ENCODE measurements at regions not wholly inside any gene's neighbourhood (a gene's known extent, or its start where the extent isn't known, plus 50 kb on each side); places are given as distances from the start of the nearest gene placed in this dataset.

DNA sequence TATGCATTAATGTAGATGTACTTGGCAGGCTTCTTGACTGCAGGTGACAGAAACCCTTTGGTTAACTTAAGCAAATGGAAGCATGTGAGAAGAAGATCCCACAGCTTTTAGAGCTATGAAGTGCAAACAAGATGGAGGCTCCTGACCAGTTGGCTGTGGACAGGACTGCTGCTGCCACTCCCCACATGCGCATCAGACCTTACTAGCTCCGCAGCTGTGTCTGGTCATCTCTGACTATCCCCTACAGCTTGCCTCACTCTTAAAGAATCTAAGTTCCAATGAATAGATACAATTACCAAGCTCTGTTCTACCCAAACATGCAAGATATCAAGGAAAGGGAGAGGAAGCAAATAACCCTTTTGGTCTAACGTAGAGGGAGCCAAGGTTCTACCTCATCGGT lies 587.6 kb downstream of the DSC3 start:
- H3K27ac Mint-ChIP-seq: no peak overlapping the region
- no peak overlapping the region for H3K4me3 Mint-ChIP-seq
- POLR2A ChIA-PET: no interaction called here
- no peaks in the 10 kb centered on the region for H3K4me1 Mint-ChIP-seq
- ATAC-seq (ENCODE audit: low read depth) (no peak), DNase-seq (no peak)
- TF ChIP-seq, protein P1, sequence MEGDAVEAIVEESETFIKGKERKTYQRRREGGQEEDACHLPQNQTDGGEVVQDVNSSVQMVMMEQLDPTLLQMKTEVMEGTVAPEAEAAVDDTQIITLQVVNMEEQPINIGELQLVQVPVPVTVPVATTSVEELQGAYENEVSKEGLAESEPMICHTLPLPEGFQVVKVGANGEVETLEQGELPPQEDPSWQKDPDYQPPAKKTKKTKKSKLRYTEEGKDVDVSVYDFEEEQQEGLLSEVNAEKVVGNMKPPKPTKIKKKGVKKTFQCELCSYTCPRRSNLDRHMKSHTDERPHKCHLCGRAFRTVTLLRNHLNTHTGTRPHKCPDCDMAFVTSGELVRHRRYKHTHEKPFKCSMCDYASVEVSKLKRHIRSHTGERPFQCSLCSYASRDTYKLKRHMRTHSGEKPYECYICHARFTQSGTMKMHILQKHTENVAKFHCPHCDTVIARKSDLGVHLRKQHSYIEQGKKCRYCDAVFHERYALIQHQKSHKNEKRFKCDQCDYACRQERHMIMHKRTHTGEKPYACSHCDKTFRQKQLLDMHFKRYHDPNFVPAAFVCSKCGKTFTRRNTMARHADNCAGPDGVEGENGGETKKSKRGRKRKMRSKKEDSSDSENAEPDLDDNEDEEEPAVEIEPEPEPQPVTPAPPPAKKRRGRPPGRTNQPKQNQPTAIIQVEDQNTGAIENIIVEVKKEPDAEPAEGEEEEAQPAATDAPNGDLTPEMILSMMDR (IDR thresholded peaks at IDR 0.05): no peak
- intact Hi-C loops (cut with micrococcal nuclease): no loop called here
- no peaks in the 10 kb centered on the region for H3K36me3 Mint-ChIP-seq (ENCODE audit: low read depth)
- H3K9me3 Mint-ChIP-seq: peaks cover 3% of the 10 kb centered on the region
- no peaks in the 10 kb centered on the region for H3K27me3 Mint-ChIP-seq
- CTCF ChIA-PET: interaction anchor here (0.6 kb wide), 1 partner anchor 741 kb away, joined by 3 read pairs; no protein-coding TSS in a partner anchor

DNA sequence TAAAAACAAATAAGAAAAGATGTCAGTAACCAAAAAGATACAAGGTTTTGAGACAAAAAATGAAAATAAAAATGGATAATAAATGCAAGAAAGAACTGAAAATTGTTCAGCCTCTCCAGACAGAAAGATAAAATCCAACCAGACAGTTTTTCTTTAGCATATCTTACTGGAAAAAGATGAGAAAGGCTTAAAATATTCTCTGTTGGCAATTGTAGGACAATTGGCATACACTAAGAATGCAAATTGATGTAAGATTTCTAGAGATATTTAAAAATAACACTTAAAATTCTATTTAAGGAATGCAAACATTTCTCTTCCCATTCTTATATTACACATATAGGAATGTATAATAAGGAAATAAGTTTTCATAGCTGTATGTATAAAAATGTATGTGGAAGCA lies 590.6 kb downstream of the DSC3 start:
- Mint-ChIP-seq H3K27me3 (no peaks in the 10 kb centered on the region), H3K36me3 (ENCODE audit: low read depth) (no peaks in the 10 kb centered on the region), H3K9me3 (no peaks in the 10 kb centered on the region), H3K4me1 (no peaks in the 10 kb centered on the region), H3K27ac (no peak overlapping the region), H3K4me3 (no peak overlapping the region)
- POLR2A ChIA-PET: no interaction called here
- intact Hi-C loops (cut with micrococcal nuclease): no loop called here
- CTCF ChIA-PET: no interaction called here
- ATAC-seq (ENCODE audit: low read depth): no peak
- TF ChIP-seq, protein P1 (IDR thresholded peaks at IDR 0.05): no peak
- no peak for DNase-seq

DNA sequence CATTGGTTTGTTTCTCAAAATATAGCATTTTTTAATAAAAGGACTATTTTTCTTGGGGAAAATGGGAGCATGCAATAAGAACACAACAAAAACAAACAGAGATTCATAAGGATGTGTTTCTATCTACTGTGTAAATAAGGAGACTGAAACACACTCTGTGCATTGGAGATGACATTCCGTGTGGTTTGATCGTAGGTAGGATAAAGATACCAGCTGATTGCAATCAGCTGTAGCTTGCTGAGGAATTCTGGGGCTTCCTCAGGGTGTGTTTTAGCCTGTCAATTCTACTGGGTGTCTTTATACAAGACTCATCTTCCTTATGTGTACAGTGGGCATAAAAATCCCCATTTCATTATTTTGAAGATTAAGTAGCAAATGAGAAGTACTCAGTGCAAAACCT lies 591.6 kb downstream of the DSC3 start:
- DNase-seq: no peak
- H3K9me3 Mint-ChIP-seq: peaks cover 2% of the 10 kb centered on the region
- intact Hi-C loops (cut with micrococcal nuclease): no loop called here
- ATAC-seq (ENCODE audit: low read depth): no peak
- CTCF ChIA-PET: no interaction called here
- no peaks in the 10 kb centered on the region for H3K27me3 Mint-ChIP-seq
- no peak overlapping the region for H3K4me3 Mint-ChIP-seq
- H3K36me3 Mint-ChIP-seq (ENCODE audit: low read depth): no peaks in the 10 kb centered on the region
- H3K27ac Mint-ChIP-seq: no peak overlapping the region
- POLR2A ChIA-PET: no interaction called here
- TF ChIP-seq, protein P1 (IDR thresholded peaks at IDR 0.05): no peak
- no peaks in the 10 kb centered on the region for H3K4me1 Mint-ChIP-seq

DNA sequence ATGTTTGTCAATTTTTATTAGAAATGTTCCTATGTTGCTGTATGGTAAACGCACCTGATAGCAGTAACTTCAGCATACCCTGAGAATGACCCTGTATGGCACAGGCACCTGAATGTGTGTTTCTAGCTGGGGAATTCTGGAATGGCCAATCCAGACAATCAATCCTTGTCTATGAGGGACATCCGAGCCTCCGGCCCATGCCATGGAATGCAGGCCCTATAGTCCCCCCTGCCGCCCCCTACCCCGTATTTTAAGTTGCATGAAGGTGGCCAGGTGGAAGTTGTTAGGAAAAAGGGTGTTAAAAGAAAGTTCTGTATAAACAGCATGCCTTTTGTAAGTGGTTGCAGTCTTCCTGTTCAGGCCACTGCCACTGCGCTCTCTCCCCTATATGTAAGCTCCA lies 595.9 kb downstream of the DSC3 start:
- H3K9me3 Mint-ChIP-seq: peaks cover 5% of the 10 kb centered on the region
- POLR2A ChIA-PET: no interaction called here
- H3K27me3 Mint-ChIP-seq: no peaks in the 10 kb centered on the region
- intact Hi-C loops (cut with micrococcal nuclease): no loop called here
- no peak overlapping the region for H3K27ac Mint-ChIP-seq
- H3K4me1 Mint-ChIP-seq: no peaks in the 10 kb centered on the region
- CTCF ChIA-PET: no interaction called here
- DNase-seq: no peak
- no peak overlapping the region for H3K4me3 Mint-ChIP-seq
- no peak for ATAC-seq (ENCODE audit: low read depth)
- TF ChIP-seq, protein P1 (IDR thresholded peaks at IDR 0.05): no peak
- H3K36me3 Mint-ChIP-seq (ENCODE audit: low read depth): no peaks in the 10 kb centered on the region

DNA sequence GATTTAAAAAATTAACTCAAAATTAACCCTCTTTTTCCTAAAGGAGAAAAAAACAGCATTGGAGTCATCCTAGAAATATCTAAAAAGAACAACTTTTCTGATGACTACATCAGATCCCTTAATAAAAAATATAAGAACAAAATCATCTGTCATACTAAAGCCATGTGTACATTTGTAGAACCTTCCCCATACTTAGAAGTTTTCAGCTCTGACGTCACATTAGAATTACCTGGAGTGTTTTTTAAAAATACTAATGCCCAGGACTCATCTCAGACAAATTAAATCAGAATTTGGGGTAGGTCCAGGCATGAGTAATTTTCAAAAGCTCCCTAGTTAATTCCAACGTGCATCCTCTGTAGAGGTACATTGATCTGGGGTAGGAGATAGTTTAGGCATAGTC lies 598.0 kb downstream of the DSC3 start:
- H3K4me1 Mint-ChIP-seq: no peaks in the 10 kb centered on the region
- CTCF ChIA-PET: no interaction called here
- intact Hi-C loops (cut with micrococcal nuclease): no loop called here
- POLR2A ChIA-PET: no interaction called here
- H3K36me3 Mint-ChIP-seq (ENCODE audit: low read depth): no peaks in the 10 kb centered on the region
- H3K4me3 Mint-ChIP-seq: no peak overlapping the region
- peaks cover 5% of the 10 kb centered on the region for H3K9me3 Mint-ChIP-seq
- DNase-seq: no peak
- no peaks in the 10 kb centered on the region for H3K27me3 Mint-ChIP-seq
- no peak for ATAC-seq (ENCODE audit: low read depth)
- no peak overlapping the region for H3K27ac Mint-ChIP-seq
- TF ChIP-seq, protein P1 (IDR thresholded peaks at IDR 0.05): no peak
